Suprapubic skin (tissue), 4 donors: ENCODE measurements at regions not wholly inside any gene's neighbourhood (a gene's known extent, or its start where the extent isn't known, plus 50 kb on each side); places are given as distances from the start of the nearest gene placed in this dataset.

Experiments
- DNase-seq, 2 donors: peaks; one replicate each; pipeline ENCODE4 v3.0.0-alpha.2; 2019; ENCODE audit warnings: low spot score in 2 of 2
- H3K27ac ChIP-seq: fragments of 200-600 bp; sonication (generic); one replicate; pipeline ENCODE4 v1.5.1; 2019
- H3K27me3 ChIP-seq: fragments of 200-600 bp; sonication (generic); one replicate; pipeline ENCODE4 v1.5.1; 2019
- H3K36me3 ChIP-seq: fragments of 200-600 bp; sonication (generic); one replicate; pipeline ENCODE4 v1.5.1; 2019
- H3K4me1 ChIP-seq: fragments of 200-600 bp; sonication (generic); one replicate; pipeline ENCODE4 v1.5.1; 2019
- H3K4me3 ChIP-seq: fragments of 200-600 bp; sonication (generic); one replicate; pipeline ENCODE4 v1.5.1; 2019; ENCODE audit warnings: mild to moderate bottlenecking
- H3K9me3 ChIP-seq: fragments of 200-600 bp; sonication (generic); one replicate; pipeline ENCODE4 v1.5.1; 2019
- CTCF ChIP-seq, 2 donors: fragments of 200-600 bp in 1 of 2; fragments of 450-650 bp in 1 of 2; sonication (generic) in 1 of 2; IDR thresholded peaks; one replicate each; pipeline ENCODE4 v1.5.1; 2016 to 2019; ENCODE audit warnings: antibody characterized with exemption in 2 of 2, mild to moderate bottlenecking in 1 of 2, moderate library complexity in 1 of 2
- EP300 ChIP-seq: sonication (generic); formaldehyde crosslinking; IDR thresholded peaks from one replicate; pipeline ENCODE4 v1.6.1; 2017; ENCODE audit warnings: antibody characterized with exemption
- POLR2A ChIP-seq, 2 donors: fragments of 450-650 bp; IDR thresholded peaks; one replicate each; pipeline ENCODE4 v1.6.1; 2017; ENCODE audit warnings: antibody characterized with exemption in 2 of 2, mild to moderate bottlenecking in 2 of 2, moderate library complexity in 2 of 2
- POLR2AphosphoS5 ChIP-seq, 3 donors: sonication (generic); formaldehyde crosslinking; IDR thresholded peaks; one replicate each; pipeline ENCODE4 v1.6.1; 2017; ENCODE audit warnings: antibody characterized with exemption in 3 of 3
- WGBS: methylation state at CpG from one replicate; pipeline ENCODE4 v1.1.5; 2018; 5-methylcytosine and 5-hydroxymethylcytosine counted together

- H3K4me3 ChIP-seq = no peak overlapping the region
- H3K4me1 ChIP-seq = no peaks in the 10 kb centered on the region
- H3K9me3 ChIP-seq = no peaks in the 10 kb centered on the region
- WGBS = 20% methylated on average over 3 of the region's 3 CpGs
- H3K27me3 ChIP-seq = no peaks in the 10 kb centered on the region
- TF ChIP-seq POLR2A (IDR thresholded peaks at IDR 0.05) = no peak
- TF ChIP-seq CTCF (IDR thresholded peaks at IDR 0.05) = no peak
- TF ChIP-seq EP300 = no peak
- no peaks in the 10 kb centered on the region for H3K36me3 ChIP-seq
- DNase-seq = no peak
- H3K27ac ChIP-seq = no peak overlapping the region
These were observed 634.2 kb upstream of the COBL start for GRCh38 chr7:51950813-51951212.

- no peaks in the 10 kb centered on the region for H3K9me3 ChIP-seq
- no peak for DNase-seq
These were observed 633.4 kb upstream of the COBL start for GRCh38 chr7:51949726-51950644.

GRCh38 chr7:51930834-51931233 is 614.2 kb upstream of the COBL start:
- Histone ChIP-seq H3K9me3 (no peaks in the 10 kb centered on the region), H3K27me3 (no peaks in the 10 kb centered on the region), H3K36me3 (no peaks in the 10 kb centered on the region), H3K27ac (no peak overlapping the region), H3K4me1 (no peaks in the 10 kb centered on the region), H3K4me3 (no peak overlapping the region)
- no peak for DNase-seq
- no peak for TF ChIP-seq POLR2A (IDR thresholded peaks at IDR 0.05)
- no peak for TF ChIP-seq EP300
- TF ChIP-seq POLR2AphosphoS5 (IDR thresholded peaks at IDR 0.05) = no peak
- TF ChIP-seq CTCF (IDR thresholded peaks at IDR 0.05) = no peak
- 40% methylated on average over 2 of the region's 2 CpGs for WGBS

More at GRCh38 chr7:51949726-51950644, 633.4 kb upstream of the COBL start:
- Histone ChIP-seq H3K27ac (no peak overlapping the region), H3K4me3 (no peak overlapping the region), H3K4me1 (no peaks in the 10 kb centered on the region), H3K27me3 (no peaks in the 10 kb centered on the region), H3K36me3 (no peaks in the 10 kb centered on the region)
- TF ChIP-seq POLR2A (IDR thresholded peaks at IDR 0.05) (no peak), POLR2AphosphoS5 (IDR thresholded peaks at IDR 0.05) (no peak), EP300 (no peak), CTCF (IDR thresholded peaks at IDR 0.05) (no peak)
- WGBS = 57% methylated on average over 9 of the region's 9 CpGs

- TF ChIP-seq POLR2AphosphoS5 (IDR thresholded peaks at IDR 0.05) (no peak), POLR2A (IDR thresholded peaks at IDR 0.05) (no peak), EP300 (no peak), CTCF (IDR thresholded peaks at IDR 0.05) (no peak)
- 50% methylated on average over 2 of the region's 2 CpGs for WGBS
- peaks cover 5% of the 10 kb centered on the region for H3K9me3 ChIP-seq
These were observed 613.2 kb upstream of the COBL start for GRCh38 chr7:51929818-51930217.

GRCh38 chr7:51927738-51928137 is 611.1 kb upstream of the COBL start:
- no peaks in the 10 kb centered on the region for H3K27me3 ChIP-seq
- 74% methylated on average over 3 of the region's 6 CpGs for WGBS
- peaks cover 5% of the 10 kb centered on the region for H3K9me3 ChIP-seq
- DNase-seq = no peak
- TF ChIP-seq POLR2AphosphoS5 (IDR thresholded peaks at IDR 0.05) (no peak), CTCF (IDR thresholded peaks at IDR 0.05) (no peak), EP300 (no peak), POLR2A (IDR thresholded peaks at IDR 0.05) (no peak)
- no peaks in the 10 kb centered on the region for H3K4me1 ChIP-seq
- no peak overlapping the region for H3K27ac ChIP-seq
- no peak overlapping the region for H3K4me3 ChIP-seq
- H3K36me3 ChIP-seq = no peaks in the 10 kb centered on the region

More at GRCh38 chr7:51929818-51930217, 613.2 kb upstream of the COBL start:
- no peaks in the 10 kb centered on the region for H3K4me1 ChIP-seq
- no peaks in the 10 kb centered on the region for H3K36me3 ChIP-seq
- no peaks in the 10 kb centered on the region for H3K27me3 ChIP-seq
- H3K4me3 ChIP-seq = no peak overlapping the region
- no peak for DNase-seq
- H3K27ac ChIP-seq = no peak overlapping the region
